SKM-1 (cell line): ENCODE measurements at regions not wholly inside any gene's neighbourhood (a gene's known extent, or its start where the extent isn't known, plus 50 kb on each side); places are given as distances from the start of the nearest gene placed in this dataset.
"Not testable (repeated sequence)": the region's sequence is repeated elsewhere in the genome, so short reads cannot be mapped to it uniquely, and the experiment has no call there.

Experiments used
- DNase-seq: peaks from one replicate; lab custom pipeline; 2025; ENCODE audit not compliant: unreplicated experiment; lab: John Stamatoyannopoulos, UW

GRCh38 chr2:39487398-39488250 is 50.5 kb upstream of the MAP4K3 start:
- no peak for DNase-seq

GRCh38 chr2:39488450-39488849 is 51.4 kb upstream of the MAP4K3 start:
- DNase-seq, result no peak

GRCh38 chr2:39490586-39490985 is 53.5 kb upstream of the MAP4K3 start:
- no peak for DNase-seq

GRCh38 chr2:39491653-39492052 is 54.6 kb upstream of the MAP4K3 start:
- no peak for DNase-seq

- DNase-seq, result peak; percentile 83
Measured at GRCh38 chr2:39492095-39492590, 55.1 kb upstream of the MAP4K3 start.

GRCh38 chr2:39492716-39493115 is 55.6 kb upstream of the MAP4K3 start:
- DNase-seq, result no peak

GRCh38 chr2:39494784-39495251 is 57.7 kb upstream of the MAP4K3 start:
- DNase-seq, result no peak

GRCh38 chr2:39497082-39497801 is 60.2 kb upstream of the MAP4K3 start:
- DNase-seq, result no peak

GRCh38 chr2:39498176-39498575 is 61.1 kb upstream of the MAP4K3 start:
- DNase-seq, result not testable (repeated sequence)

- no peak for DNase-seq
Measured at GRCh38 chr2:39498786-39499185, 61.7 kb upstream of the MAP4K3 start.

GRCh38 chr2:39499336-39499735 is 62.3 kb upstream of the MAP4K3 start:
- no peak for DNase-seq

- no peak for DNase-seq
Measured at GRCh38 chr2:39501412-39501811, 64.3 kb upstream of the MAP4K3 start.

- DNase-seq, result no peak
Measured at GRCh38 chr2:39503277-39503676, 66.2 kb upstream of the MAP4K3 start.

GRCh38 chr2:39504790-39505335 is 67.8 kb upstream of the MAP4K3 start:
- DNase-seq, result no peak

- no peak for DNase-seq
Measured at GRCh38 chr2:39506215-39506614, 69.1 kb upstream of the MAP4K3 start.

- DNase-seq, result no peak
Measured at GRCh38 chr2:39508198-39508597, 71.1 kb upstream of the MAP4K3 start.

GRCh38 chr2:39510140-39510539 is 73.1 kb upstream of the MAP4K3 start:
- DNase-seq, result no peak

GRCh38 chr2:39511219-39511604 is 74.1 kb upstream of the MAP4K3 start:
- no peak for DNase-seq

GRCh38 chr2:39511605-39512433 is 74.7 kb upstream of the MAP4K3 start:
- DNase-seq, result no peak

- no peak for DNase-seq
Measured at GRCh38 chr2:39512434-39512935, 75.4 kb upstream of the MAP4K3 start.

- no peak for DNase-seq
Measured at GRCh38 chr2:39512941-39513340, 75.9 kb upstream of the MAP4K3 start.
